Endothelial cell (in vitro differentiated cells): ENCODE measurements at regions not wholly inside any gene's neighbourhood (a gene's known extent, or its start where the extent isn't known, plus 50 kb on each side); places are given as distances from the start of the nearest gene placed in this dataset.

Experiments used
- DNase-seq: peaks from one replicate; pipeline ENCODE4 v3.0.0; 2021; ENCODE audit warnings: low spot score
- H3K27ac Mint-ChIP-seq: one replicate; pipeline ENCODE4 v1.8.0; 2021; ENCODE audit warnings: mixed read lengths, inconsistent platforms; ENCODE audit not compliant: unreplicated experiment
- H3K27me3 Mint-ChIP-seq: one replicate; pipeline ENCODE4 v1.8.0; 2021; ENCODE audit warnings: mild to moderate bottlenecking, moderate library complexity, mixed read lengths, inconsistent platforms; ENCODE audit not compliant: unreplicated experiment
- H3K36me3 Mint-ChIP-seq: one replicate; pipeline ENCODE4 v1.8.0; 2021; ENCODE audit warnings: mild to moderate bottlenecking, low read depth, mixed read lengths, inconsistent platforms; ENCODE audit not compliant: unreplicated experiment
- H3K4me1 Mint-ChIP-seq: one replicate; pipeline ENCODE4 v1.8.0; 2021; ENCODE audit warnings: mild to moderate bottlenecking, mixed read lengths, inconsistent platforms; ENCODE audit not compliant: unreplicated experiment
- H3K4me3 Mint-ChIP-seq: one replicate; pipeline ENCODE4 v1.8.0; 2021; ENCODE audit warnings: mild to moderate bottlenecking, mixed read lengths, inconsistent platforms; ENCODE audit not compliant: unreplicated experiment
- H3K9me3 Mint-ChIP-seq: one replicate; pipeline ENCODE4 v1.8.0; 2021; ENCODE audit warnings: mixed read lengths, inconsistent platforms; ENCODE audit not compliant: unreplicated experiment
- TF ChIP-seq, protein P1 (sequence below): fragments of 200-600 bp; sonication (generic); IDR thresholded peaks from one replicate; pipeline ENCODE4 v1.5.0; 2021; ENCODE audit warnings: antibody characterized with exemption; ENCODE audit not compliant: unreplicated experiment

DNA sequence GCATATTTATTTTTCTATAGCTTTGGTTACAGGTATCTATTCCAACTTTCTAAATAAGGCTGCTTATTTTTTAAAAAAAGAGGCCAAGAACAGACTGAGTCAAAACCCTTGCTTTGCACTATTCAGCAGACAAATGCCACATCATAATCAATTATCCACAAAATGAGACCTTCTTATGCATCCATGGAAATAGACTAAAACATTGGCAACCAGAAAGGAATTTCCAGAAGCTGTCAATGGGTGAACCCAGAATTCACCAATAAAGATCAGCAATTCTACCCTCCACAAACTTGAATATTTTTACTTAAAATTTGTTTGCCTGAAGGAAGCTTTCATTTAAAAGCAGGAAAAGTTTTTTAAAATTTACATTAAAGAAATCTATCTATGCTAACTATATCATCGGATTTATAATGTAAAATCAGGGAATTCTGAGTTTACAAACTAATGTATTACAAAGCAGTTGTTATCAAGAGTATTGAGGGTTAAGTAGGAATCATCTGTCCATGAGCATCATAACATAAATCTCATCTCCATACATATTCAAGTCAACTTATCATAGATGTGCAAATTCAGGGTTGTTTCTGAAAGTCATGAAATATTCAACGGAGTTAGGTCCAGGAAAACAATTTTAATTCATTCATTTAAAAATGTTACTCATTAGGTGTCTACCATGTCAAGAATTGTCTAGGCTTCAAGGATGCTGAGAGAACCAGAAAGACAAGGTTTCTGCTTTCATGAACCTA lies 548.0 kb downstream of the SATB2 start:
- H3K27ac Mint-ChIP-seq = no peak overlapping the region
- no peaks in the 10 kb centered on the region for H3K36me3 Mint-ChIP-seq

DNA sequence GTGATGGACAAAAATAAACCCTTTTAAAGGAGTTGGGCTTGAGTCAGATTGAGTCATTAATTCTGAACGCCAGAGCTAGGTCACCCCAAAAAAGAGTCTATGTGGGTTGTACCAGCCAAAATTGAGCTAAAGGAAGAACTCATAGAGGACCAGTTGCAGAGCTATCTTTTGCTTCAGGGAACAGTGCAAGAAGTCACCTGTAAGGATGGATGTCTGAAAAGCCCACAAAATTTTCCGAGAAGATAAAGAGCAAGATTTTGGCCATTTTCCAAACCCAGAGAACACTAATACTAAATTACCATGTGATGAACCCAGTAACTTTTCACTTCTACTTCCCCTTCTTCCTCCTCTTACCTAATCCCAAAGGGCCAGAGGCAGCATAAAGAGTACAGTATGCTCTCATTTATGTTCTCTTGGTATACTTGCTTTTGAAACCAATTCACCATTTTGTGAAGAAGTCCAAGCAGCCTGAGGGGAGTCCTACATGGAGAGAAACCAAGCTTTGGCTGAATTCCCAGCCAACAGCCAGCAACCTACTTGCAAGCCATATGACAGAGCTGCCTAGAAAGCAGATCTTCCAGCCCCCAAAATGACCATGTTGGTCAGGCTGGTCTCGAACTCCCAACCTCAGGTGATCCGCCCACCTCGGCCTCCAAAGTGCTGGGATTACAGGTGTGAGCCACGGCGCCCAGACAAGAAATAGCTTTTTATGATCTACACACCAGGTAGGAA lies 551.7 kb downstream of the SATB2 start:
- H3K4me1 Mint-ChIP-seq = no peaks in the 10 kb centered on the region
- H3K27ac Mint-ChIP-seq = no peak overlapping the region
- H3K9me3 Mint-ChIP-seq = no peaks in the 10 kb centered on the region
- no peaks in the 10 kb centered on the region for H3K27me3 Mint-ChIP-seq
- DNase-seq = no peak
- H3K36me3 Mint-ChIP-seq = no peaks in the 10 kb centered on the region
- TF ChIP-seq, protein P1, sequence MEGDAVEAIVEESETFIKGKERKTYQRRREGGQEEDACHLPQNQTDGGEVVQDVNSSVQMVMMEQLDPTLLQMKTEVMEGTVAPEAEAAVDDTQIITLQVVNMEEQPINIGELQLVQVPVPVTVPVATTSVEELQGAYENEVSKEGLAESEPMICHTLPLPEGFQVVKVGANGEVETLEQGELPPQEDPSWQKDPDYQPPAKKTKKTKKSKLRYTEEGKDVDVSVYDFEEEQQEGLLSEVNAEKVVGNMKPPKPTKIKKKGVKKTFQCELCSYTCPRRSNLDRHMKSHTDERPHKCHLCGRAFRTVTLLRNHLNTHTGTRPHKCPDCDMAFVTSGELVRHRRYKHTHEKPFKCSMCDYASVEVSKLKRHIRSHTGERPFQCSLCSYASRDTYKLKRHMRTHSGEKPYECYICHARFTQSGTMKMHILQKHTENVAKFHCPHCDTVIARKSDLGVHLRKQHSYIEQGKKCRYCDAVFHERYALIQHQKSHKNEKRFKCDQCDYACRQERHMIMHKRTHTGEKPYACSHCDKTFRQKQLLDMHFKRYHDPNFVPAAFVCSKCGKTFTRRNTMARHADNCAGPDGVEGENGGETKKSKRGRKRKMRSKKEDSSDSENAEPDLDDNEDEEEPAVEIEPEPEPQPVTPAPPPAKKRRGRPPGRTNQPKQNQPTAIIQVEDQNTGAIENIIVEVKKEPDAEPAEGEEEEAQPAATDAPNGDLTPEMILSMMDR = no peak
- H3K4me3 Mint-ChIP-seq = no peak overlapping the region

More for the DNA sequence above, 548.0 kb downstream of the SATB2 start:
- Mint-ChIP-seq H3K4me1 (peaks cover 2% of the 10 kb centered on the region), H3K4me3 (no peak overlapping the region), H3K27me3 (no peaks in the 10 kb centered on the region), H3K9me3 (no peaks in the 10 kb centered on the region)
- TF ChIP-seq, protein P1 = no peak
- no peak for DNase-seq

DNA sequence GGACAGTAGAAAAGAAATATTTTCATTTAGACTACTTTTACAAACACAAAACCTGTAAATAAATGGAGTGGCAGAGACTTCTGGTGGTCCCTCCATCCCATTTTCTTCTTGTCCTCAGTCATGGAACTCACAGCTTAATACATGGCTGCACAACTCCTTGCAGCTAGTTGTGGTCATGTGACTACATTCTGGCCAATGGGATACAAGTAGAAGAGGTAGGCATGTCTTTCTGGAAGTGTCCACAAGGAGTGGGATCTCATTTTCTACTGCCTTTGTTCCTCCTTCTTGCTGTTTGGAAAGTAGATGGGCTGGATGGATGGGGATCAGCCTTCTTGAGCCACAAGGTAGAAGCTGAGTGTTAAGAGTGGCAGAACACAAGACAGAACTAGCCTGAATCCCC lies 555.8 kb downstream of the SATB2 start:
- no peaks in the 10 kb centered on the region for H3K36me3 Mint-ChIP-seq
- no peak overlapping the region for H3K4me3 Mint-ChIP-seq
- H3K27me3 Mint-ChIP-seq = no peaks in the 10 kb centered on the region
- no peaks in the 10 kb centered on the region for H3K9me3 Mint-ChIP-seq
- no peak for DNase-seq
- H3K27ac Mint-ChIP-seq = no peak overlapping the region
- no peaks in the 10 kb centered on the region for H3K4me1 Mint-ChIP-seq
- TF ChIP-seq, protein P1 = no peak

DNA sequence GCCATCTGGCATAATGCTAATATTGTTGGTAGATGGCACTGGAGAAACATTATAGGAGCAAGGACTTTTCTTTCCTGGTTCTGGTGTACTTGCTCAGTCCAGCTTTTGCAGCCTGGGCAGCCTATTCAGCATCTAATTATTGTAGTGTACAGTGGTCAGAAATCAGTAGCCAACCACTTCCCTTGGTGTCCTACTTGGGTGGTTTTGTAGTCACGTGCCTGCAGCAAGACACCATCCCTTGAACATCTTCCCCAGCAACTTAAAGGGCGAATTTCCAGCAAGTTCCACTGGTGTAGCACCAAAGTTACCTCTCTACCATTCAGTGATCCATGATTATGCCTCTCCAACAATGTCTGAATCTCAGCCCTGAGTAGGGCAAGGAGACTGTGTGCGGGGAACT lies 557.6 kb downstream of the SATB2 start:
- Mint-ChIP-seq H3K27ac (no peak overlapping the region), H3K36me3 (no peaks in the 10 kb centered on the region), H3K9me3 (no peaks in the 10 kb centered on the region), H3K4me3 (no peak overlapping the region), H3K27me3 (no peaks in the 10 kb centered on the region), H3K4me1 (no peaks in the 10 kb centered on the region)
- DNase-seq = no peak
- TF ChIP-seq, protein P1 = no peak

DNA sequence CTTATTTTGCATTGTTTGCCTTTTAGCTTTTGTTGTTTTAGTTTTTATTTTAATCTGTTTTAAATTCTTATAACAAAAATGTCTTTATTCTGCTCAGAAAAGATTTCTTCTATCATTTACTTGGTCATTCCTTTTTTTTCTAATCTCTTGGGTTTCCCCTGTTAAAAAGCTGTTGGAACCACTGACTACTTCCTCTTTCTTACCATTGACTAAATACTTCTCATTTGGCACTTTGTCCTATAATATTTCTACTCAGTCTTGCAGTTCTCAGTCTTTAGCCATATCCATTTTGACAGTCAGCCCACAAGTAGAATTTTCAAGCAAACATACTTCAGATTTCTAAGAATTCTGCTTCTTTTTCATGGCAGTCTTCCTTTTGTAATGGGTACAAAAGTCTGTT lies 567.2 kb downstream of the SATB2 start:
- H3K36me3 Mint-ChIP-seq = no peaks in the 10 kb centered on the region
- no peak for DNase-seq
- H3K27me3 Mint-ChIP-seq = no peaks in the 10 kb centered on the region
- H3K9me3 Mint-ChIP-seq = no peaks in the 10 kb centered on the region
- H3K4me1 Mint-ChIP-seq = peaks cover 10% of the 10 kb centered on the region
- TF ChIP-seq, protein P1 = no peak
- H3K4me3 Mint-ChIP-seq = no peak overlapping the region
- H3K27ac Mint-ChIP-seq = no peak overlapping the region
